Osteoblast (primary cell): ENCODE measurements at regions not wholly inside any gene's neighbourhood (a gene's known extent, or its start where the extent isn't known, plus 50 kb on each side); places are given as distances from the start of the nearest gene placed in this dataset.

ENCODE experiments used
- DNase-seq: peaks from one replicate; pipeline ENCODE4 v3.0.0; 2011; ENCODE audit warnings: low spot score, mixed read lengths; ENCODE audit not compliant: insufficient read length; ENCODE audit errors: missing footprints
- H2AFZ ChIP-seq: 2 replicates; pipeline ENCODE4 v1.6.0; 2011; ENCODE audit warnings: mild to moderate bottlenecking, low read length
- H3K27ac ChIP-seq: 2 replicates; pipeline ENCODE4 v1.5.1; 2011; ENCODE audit warnings: mild to moderate bottlenecking, low read depth, low read length, moderate library complexity
- H3K27me3 ChIP-seq: 2 replicates; pipeline ENCODE4 v1.6.0; 2012; ENCODE audit warnings: mild to moderate bottlenecking, control low read depth, inconsistent platforms, low read length, moderate library complexity; ENCODE audit not compliant: insufficient read depth
- H3K36me3 ChIP-seq: 2 replicates; pipeline ENCODE4 v1.5.1; 2011; ENCODE audit warnings: mild to moderate bottlenecking, low read length, control low read depth, moderate library complexity; ENCODE audit not compliant: insufficient read depth
- H3K4me1 ChIP-seq: 2 replicates; pipeline ENCODE4 v1.5.1; 2011; ENCODE audit warnings: mild to moderate bottlenecking, low read length, control low read depth, moderate library complexity; ENCODE audit not compliant: insufficient read depth
- H3K4me2 ChIP-seq: 2 replicates; pipeline ENCODE4 v1.6.0; 2011; ENCODE audit warnings: mild to moderate bottlenecking, low read length; ENCODE audit not compliant: insufficient read depth
- H3K4me3 ChIP-seq: fragments of 200-600 bp; sonication (generic); 3 replicates; pipeline ENCODE4 v1.5.1; 2012; ENCODE audit warnings: mild to moderate bottlenecking, low read length, inconsistent platforms; ENCODE audit not compliant: insufficient read depth
- H3K79me2 ChIP-seq: 2 replicates; pipeline ENCODE4 v1.6.0; 2012; ENCODE audit warnings: mild to moderate bottlenecking, low read length, control low read depth, inconsistent platforms; ENCODE audit not compliant: insufficient read depth
- H3K9me3 ChIP-seq: 2 replicates; pipeline ENCODE4 v1.5.1; 2011; ENCODE audit warnings: low read depth, low read length, control low read depth
- H4K20me1 ChIP-seq: 2 replicates; pipeline ENCODE4 v1.6.0; 2012; ENCODE audit warnings: mild to moderate bottlenecking, low read length, control low read depth; ENCODE audit not compliant: insufficient read depth
- TF ChIP-seq, protein P1 (sequence below): IDR thresholded peaks from 2 replicates; pipeline ENCODE4 v1.5.1; 2011; ENCODE audit warnings: mild to moderate bottlenecking, low read depth, low read length, moderate library complexity; ENCODE audit errors: extremely low read depth

DNA sequence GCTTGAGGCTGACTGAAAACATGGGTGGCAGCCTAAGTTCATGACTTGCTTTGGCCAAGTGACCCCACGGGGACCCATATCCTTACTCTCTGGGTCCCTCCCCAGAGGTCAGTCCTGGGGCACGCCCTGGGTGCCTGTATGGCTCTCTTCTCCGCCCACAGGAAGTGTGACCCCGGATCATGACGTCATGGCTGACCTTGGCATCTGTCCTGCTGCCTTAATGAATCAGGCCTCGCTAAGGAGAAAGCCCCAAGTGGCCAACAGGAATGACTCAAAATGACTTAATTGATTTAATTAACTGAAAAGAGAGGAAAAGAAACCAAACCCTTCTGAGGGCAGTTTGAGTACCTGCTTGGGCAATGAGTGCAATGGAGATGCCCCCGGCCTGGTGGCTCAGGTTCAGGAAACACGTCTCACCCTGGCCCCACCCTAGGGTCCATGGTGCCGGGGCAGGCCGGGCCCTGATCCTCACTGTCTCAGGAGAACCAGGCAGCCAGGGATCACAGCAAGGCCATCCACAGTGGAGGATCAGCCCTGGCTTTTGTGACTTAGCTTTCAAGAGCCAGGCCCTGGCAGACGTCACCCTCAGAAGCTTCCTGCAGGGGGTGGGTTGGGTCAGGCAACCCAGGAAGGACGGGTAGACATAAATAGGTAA, 112.0 kb downstream of the CYP26B1 start:
- Histone ChIP-seq H3K4me2 (no peak overlapping the region), H3K4me3 (no peak overlapping the region), H4K20me1 (no peaks in the 10 kb centered on the region), H2AFZ (no peak overlapping the region), H3K4me1 (peaks cover 7% of the 10 kb centered on the region), H3K9me3 (no peaks in the 10 kb centered on the region), H3K27ac (no peak overlapping the region), H3K79me2 (no peaks in the 10 kb centered on the region), H3K27me3 (peaks cover 3% of the 10 kb centered on the region), H3K36me3 (no peaks in the 10 kb centered on the region)
- DNase-seq: peak; percentile 87
- TF ChIP-seq, protein P1, sequence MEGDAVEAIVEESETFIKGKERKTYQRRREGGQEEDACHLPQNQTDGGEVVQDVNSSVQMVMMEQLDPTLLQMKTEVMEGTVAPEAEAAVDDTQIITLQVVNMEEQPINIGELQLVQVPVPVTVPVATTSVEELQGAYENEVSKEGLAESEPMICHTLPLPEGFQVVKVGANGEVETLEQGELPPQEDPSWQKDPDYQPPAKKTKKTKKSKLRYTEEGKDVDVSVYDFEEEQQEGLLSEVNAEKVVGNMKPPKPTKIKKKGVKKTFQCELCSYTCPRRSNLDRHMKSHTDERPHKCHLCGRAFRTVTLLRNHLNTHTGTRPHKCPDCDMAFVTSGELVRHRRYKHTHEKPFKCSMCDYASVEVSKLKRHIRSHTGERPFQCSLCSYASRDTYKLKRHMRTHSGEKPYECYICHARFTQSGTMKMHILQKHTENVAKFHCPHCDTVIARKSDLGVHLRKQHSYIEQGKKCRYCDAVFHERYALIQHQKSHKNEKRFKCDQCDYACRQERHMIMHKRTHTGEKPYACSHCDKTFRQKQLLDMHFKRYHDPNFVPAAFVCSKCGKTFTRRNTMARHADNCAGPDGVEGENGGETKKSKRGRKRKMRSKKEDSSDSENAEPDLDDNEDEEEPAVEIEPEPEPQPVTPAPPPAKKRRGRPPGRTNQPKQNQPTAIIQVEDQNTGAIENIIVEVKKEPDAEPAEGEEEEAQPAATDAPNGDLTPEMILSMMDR: no peak

DNA sequence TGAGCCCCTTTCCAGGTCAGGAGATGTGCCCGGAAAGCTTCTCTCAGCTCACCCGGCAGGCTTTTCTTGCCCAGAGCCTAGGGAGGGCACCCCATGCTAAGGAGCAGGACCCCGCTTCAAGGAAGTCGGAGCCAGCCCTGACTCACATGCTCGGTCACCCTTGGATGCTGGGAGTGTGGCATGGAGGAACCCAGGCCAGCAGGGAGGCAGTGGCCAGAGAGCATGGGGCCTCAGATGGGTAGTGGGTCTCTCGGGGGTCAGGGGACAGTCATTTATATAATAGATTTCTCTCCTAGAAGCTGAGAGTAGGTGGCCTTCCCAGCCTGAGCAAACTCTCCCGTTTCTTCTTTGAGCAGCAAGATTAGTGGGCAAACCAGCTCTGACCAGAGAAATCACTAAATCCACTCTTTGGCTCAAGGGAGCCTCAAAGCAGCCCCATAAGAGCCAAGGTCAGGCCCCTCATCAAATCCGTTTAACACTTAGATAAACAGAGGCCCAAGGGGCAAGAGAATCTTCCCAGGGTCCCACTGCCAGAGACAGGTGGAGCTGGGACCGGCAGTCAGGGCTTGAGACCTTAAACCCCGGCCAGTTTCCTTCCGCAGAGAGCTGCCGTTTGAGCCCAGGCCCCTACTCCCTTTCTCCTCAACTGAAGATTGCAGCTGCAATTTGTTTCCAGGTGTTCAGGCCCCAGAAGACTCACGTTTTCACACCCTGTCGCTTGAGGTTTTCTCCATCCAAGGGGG, 113.1 kb downstream of the CYP26B1 start:
- H3K4me3 ChIP-seq: no peak overlapping the region
- no peaks in the 10 kb centered on the region for H3K9me3 ChIP-seq
- peak; percentile 78 for DNase-seq
- peaks cover 7% of the 10 kb centered on the region for H3K4me1 ChIP-seq
- no peaks in the 10 kb centered on the region for H4K20me1 ChIP-seq
- no peaks in the 10 kb centered on the region for H3K36me3 ChIP-seq
- peaks cover 3% of the 10 kb centered on the region for H3K27me3 ChIP-seq
- H2AFZ ChIP-seq: no peak overlapping the region
- TF ChIP-seq, protein P1: no peak
- no peak overlapping the region for H3K27ac ChIP-seq
- H3K4me2 ChIP-seq: no peak overlapping the region
- H3K79me2 ChIP-seq: no peaks in the 10 kb centered on the region

DNA sequence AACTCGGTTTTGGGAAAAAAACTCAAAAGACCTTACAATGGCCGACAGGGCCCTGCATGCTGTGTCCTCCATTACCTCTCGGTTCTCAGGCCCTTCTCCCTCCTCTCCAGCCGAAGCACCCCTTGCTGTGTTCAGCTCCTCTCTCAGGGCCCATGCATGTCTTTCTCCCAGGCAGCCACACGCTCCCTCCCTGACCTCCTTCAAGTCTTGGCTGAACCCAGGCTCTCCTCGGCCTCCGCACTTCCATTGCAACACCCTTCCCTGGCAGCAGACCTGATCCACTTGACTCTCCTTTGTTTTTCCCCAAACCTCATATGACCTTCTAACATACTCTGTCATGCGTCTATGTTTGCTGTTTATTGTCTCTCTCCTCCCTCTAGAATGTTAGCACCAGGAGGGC, 114.0 kb downstream of the CYP26B1 start:
- peak; percentile 61 for DNase-seq
- Histone ChIP-seq H2AFZ (no peak overlapping the region), H3K27me3 (peaks cover 3% of the 10 kb centered on the region), H3K4me1 (peaks cover 7% of the 10 kb centered on the region), H3K79me2 (no peaks in the 10 kb centered on the region), H4K20me1 (no peaks in the 10 kb centered on the region), H3K27ac (no peak overlapping the region), H3K36me3 (no peaks in the 10 kb centered on the region), H3K9me3 (no peaks in the 10 kb centered on the region), H3K4me2 (no peak overlapping the region), H3K4me3 (no peak overlapping the region)
- TF ChIP-seq, protein P1: no peak

DNA sequence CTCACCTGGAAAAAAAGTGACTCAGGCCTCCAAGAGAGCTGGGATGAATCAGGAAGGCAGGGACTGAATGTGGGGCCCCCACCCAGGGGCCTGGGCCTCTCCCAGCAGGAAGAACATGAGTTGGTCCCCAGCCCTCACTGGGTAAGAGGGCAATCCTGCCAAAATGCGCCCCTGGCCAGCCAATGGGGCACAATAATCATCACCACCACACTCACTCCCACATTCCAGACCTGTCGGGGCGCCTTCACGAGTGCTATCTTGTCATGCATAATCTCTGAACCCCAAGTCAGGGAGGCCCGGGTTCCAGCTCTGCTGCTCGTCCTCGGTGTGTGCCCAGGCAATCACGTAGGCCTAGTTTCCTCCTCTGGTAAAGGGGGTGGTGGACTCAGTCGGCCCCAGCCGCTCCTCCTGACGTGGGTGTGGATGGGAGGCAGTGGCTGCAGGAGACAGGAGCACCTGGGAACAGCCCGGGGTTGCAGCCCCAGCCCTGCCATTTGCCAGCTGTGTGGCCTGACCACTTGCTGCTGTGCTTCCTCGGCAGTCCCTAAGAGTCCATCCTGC, 115.1 kb downstream of the CYP26B1 start:
- TF ChIP-seq, protein P1: no peak
- H4K20me1 ChIP-seq: no peaks in the 10 kb centered on the region

More for the DNA sequence above, 115.1 kb downstream of the CYP26B1 start:
- no peaks in the 10 kb centered on the region for H3K9me3 ChIP-seq
- peaks cover 3% of the 10 kb centered on the region for H3K27me3 ChIP-seq
- no peak overlapping the region for H3K27ac ChIP-seq
- H3K4me1 ChIP-seq: peaks cover 7% of the 10 kb centered on the region
- no peaks in the 10 kb centered on the region for H3K79me2 ChIP-seq
- H3K36me3 ChIP-seq: no peaks in the 10 kb centered on the region
- no peak overlapping the region for H3K4me3 ChIP-seq
- DNase-seq: peak; percentile 14
- no peak overlapping the region for H2AFZ ChIP-seq
- H3K4me2 ChIP-seq: no peak overlapping the region
